WI38 (cell line): ENCODE measurements at regions not wholly inside any gene's neighbourhood (a gene's known extent, or its start where the extent isn't known, plus 50 kb on each side); places are given as distances from the start of the nearest gene placed in this dataset.

Source experiments
- H3K4me3 ChIP-seq: 2 replicates; pipeline ENCODE4 v1.5.1; 2011; ENCODE audit warnings: low read depth, mild to moderate bottlenecking, control low read depth, low read length
- CTCF ChIP-seq: IDR thresholded peaks from 2 replicates; pipeline ENCODE4 v1.5.1; 2012; ENCODE audit warnings: low read depth, mild to moderate bottlenecking, control low read depth, low read length

- TF ChIP-seq CTCF: no peak
- no peak overlapping the region for H3K4me3 ChIP-seq
These were observed 811.7 kb downstream of the GALC start for GRCh38 chr14:87181288-87181687.

GRCh38 chr14:87179936-87180335 lies 813.0 kb downstream of the GALC start:
- H3K4me3 ChIP-seq: no peak overlapping the region
- no peak for TF ChIP-seq CTCF

- no peak for TF ChIP-seq CTCF
- no peak overlapping the region for H3K4me3 ChIP-seq
These were observed 814.7 kb downstream of the GALC start for GRCh38 chr14:87178277-87178676.

GRCh38 chr14:87175175-87175574 lies 817.8 kb downstream of the GALC start:
- H3K4me3 ChIP-seq: no peak overlapping the region
- TF ChIP-seq CTCF: no peak

GRCh38 chr14:87171141-87171540 lies 821.8 kb downstream of the GALC start:
- TF ChIP-seq CTCF: no peak
- H3K4me3 ChIP-seq: no peak overlapping the region

GRCh38 chr14:87170179-87170578 lies 822.8 kb downstream of the GALC start:
- no peak overlapping the region for H3K4me3 ChIP-seq
- TF ChIP-seq CTCF: no peak

GRCh38 chr14:87169362-87169761 lies 823.6 kb downstream of the GALC start:
- TF ChIP-seq CTCF: no peak
- H3K4me3 ChIP-seq: no peak overlapping the region
